ENCODE measurements at regions not wholly inside any gene's neighbourhood (a gene's known extent, or its start where the extent isn't known, plus 50 kb on each side); places are given as distances from the start of the nearest gene placed in this dataset.

DNA sequence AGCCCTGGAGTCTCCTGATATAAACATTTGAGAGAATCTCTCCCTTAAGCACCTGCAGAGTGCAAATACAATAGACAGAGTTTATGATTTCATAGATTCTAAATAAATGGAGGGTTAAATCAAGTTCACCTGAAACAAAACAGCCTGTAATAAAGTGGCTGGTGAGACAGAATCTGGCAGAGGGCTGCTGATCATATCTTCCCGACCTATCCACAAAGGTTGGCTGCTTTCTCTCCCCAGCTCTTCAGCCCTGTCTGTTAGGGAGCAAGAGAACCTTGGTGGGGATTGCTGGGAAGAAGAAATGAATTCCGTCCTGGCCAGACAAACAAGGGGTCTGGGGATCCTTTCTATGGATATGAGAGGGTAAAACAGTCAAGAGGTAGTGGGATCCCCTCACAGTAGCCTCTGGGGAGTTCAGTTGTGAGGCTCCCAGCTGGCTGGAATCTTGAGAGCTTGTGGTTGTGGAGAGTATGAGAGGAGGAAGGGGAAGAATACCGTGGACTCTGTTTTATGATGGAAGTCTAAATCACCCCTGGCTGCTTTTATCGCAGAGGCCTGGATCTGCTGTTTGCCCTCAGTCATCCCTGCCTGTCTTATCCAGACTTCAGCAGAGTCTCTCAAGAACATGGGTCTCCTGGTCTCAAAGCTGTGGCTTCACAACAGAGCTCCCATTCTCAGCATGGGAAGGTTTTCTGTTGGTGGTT lies 451.3 kb downstream of the NTRK3 start:
- DNase-seq = no peak

DNA sequence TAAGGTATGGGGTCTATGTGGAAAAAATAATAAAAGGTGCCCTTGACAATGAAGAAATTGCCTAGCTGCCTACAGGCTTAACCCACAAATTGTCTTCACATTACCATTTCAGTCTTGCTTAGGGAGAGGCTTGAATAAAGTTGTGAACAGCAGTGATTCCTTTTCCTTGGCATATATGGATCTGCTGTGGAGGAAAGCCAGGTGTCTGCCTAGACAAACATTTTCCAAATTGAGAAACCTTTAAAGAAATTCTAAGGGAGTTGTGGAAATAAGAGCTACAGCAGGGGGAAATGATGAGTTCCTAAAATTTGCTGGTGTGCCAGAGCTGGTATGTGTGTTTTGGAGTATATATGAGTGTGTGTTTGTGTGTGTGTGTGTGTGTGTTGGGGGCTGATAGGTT lies 452.1 kb downstream of the NTRK3 start:
- no peak for DNase-seq

DNA sequence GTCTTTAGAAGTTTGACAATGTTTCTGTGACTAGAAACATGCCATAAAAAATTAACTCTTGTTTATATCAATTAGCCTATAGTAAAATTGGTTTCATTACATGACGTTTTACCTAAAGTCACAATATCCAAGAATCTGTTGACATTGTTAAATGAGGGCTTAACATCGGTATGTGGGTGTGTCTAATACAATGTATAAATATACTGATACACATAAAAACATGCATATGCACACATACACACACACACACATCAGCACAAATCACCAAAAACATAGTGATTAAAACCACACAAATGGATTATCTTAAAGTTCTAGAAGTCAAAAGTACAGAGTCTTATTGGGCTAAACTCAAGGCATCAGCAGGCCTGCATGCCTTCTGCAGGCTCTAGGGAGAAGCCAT lies 456.7 kb downstream of the NTRK3 start:
- DNase-seq = no peak

DNA sequence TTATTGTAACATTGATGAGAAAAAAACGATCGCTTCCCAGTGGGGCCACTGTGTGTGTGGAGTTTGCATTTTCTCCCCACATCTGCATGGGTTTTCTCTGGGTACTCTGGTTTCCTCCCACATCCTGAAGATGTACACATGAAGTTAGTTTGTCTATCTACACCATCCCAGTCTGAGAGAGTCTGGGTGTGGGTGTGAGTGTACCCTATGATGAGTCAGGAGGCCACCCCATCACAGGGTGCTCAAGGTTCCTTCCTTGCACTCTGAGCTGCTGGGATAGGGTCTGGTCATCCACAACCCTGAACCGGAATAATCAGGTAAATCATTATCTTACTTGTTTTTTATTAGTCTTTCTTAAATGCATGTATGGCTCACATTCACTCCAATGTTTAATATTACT lies 457.1 kb downstream of the NTRK3 start:
- no peak for DNase-seq

DNA sequence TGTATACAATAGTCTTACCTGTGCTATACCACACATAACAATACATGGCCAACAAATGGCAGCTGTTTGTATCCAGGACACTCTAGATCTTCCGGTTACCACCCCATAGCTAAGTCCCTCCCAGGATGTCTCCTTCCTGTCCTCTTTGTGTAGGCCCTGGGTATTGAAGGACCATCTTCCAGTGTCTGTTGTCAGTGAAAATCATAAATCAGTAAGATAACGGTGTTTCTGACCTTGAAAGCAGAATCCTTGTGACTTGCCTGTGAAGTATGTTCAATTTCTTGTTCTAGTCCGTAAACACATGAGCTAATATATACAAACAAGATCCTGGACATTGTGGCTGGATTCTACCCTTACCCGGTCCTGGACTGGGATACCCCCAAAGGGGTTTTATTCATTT lies 462.8 kb downstream of the NTRK3 start:
- no peak for DNase-seq

DNA sequence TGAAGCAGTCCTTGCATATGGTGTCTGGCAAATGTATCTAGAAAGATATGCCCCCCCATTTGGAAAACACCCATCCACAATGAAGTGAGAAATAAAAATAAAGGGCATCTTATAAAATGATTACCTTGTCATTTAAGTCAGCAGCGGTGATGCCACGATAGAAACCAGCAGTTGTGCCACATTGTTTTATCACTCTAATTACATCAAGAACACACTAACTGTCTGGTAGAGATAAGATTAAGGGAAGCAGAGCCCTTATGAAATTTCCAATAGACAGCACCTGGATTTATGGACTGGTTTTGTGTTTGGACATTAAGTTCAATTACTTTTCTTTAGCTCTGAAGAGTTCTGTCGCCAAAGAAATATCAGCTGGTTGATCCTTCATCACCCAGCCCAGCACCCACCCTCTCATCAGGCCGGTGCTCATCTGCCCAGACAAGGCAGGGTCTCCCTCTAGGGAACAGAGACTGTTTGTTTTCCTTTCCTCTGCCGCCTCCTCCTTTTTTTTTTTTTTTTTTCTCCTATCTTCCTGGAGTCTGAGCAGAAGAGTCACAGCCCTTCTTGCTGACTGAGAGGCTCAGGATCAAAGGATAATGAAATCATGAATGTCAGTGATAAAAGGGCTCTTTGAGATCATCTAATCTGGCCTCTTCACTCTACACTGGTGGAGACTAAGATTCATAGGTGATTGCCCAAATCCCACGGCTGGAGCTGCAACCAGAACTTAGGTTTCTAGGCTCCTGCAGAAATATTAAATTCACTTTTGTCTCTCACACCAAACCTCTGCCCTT lies 464.1 kb downstream of the NTRK3 start:
- DNase-seq = no peak

DNA sequence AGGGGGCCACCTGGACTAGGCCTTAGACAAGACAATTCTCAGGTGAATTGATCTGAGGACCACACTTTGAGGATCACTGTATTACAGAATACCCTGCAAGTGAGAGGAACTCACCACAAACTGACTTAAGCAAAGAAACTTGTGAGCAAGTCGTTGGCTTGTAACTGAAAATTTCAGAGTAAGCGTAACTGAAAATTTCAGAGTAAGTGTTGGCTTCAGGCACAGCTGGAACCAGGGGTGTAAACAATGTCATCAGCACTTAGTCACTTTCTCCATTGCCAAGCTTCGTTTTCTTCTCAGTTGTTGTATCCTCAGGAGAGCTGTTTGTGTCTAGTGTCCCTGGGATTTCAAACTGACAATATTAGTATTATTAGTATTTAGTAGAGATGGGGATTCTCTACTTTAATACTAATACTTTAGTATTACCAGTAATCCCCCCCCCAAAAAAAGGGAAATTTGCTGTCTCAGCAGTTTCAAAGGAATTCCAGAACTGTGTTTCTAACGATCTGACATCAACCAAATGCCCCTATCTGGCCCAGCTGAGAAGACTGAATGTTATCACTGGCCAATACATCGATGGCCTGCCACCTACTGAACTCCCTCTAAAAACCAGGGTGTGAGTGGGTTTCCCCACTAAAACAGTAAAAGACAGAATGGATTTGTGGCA lies 474.4 kb downstream of the NTRK3 start:
- no peak for DNase-seq

DNA sequence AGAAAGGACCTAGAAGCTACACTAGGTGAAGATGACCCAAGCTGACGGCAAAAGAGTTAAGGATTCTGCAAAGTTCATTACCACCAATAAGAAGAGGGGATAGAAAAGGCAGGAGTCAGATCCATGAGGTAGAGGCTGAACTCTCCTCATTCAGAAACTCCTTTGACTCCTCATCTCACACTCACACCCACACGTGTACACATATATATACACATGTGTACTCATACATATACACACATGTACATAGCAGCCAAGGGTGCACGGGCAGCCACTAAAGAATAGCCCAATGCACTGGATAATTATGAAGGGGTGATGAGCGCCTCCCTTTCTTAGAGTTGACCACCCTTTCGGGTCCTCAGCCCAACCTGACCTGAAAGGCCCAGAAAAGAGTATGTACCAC lies 476.8 kb downstream of the NTRK3 start:
- DNase-seq = no peak

DNA sequence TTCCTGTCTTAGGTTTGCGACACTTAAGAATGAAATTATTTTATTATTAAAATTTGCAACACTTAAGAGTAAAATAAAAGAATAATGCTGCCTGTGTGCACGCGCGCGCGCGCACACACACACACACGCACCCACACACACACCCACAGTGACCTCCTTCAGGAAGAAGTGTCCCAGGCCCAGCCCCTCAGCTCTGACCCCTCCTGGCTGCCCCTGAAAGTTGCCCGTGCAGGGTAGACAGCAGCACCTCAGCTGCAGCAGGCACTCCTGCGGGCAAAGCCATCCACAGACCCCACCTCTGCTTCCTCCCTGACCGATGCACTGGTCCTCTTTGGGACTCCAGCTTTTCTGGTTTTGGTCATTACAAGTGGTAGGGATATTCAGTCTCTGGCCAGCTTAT lies 478.2 kb downstream of the NTRK3 start:
- no peak for DNase-seq

DNA sequence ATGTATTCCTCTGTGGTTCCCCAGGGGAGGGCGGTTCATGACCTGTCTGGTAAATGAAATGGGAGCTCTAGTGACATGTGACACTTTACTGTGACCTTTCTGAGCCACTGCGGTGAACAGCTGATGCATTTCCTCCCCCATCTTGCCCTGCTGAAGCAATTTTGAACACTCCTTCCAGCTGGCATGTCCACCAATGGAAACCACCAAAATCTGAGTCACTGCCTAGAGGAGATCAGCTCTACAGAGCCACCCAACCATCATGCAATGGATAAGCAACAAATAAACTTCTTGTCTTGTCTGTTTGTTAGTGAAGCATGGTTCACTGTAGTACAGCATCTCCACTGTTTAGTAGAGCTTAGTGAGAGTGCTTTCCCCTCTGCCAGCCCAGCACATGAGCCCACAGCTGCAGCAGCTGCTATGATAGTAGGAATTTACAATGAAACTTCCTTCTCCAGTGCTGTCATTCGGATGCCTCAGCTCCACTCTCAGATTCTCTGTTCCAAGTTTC lies 479.4 kb downstream of the NTRK3 start:
- DNase-seq = no peak

DNA sequence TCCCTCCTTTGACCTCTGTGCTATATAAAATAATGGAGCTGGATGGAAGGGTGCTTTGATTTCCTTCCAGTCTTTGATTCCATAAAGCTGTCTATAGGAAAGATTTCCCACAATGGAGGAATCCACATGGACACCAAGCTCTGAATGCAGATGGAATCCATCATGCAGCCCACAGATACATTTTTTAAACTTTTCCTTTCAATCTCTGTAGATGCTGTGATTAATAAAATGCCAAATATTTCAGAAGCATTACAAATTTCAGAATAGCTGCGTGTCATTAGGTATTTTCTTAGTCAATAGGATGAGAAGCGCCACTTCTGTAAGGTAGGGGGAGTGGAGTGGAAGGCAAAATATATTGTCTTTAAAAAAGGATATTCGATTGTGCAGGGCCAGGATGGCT lies 489.0 kb downstream of the NTRK3 start:
- no peak for DNase-seq

DNA sequence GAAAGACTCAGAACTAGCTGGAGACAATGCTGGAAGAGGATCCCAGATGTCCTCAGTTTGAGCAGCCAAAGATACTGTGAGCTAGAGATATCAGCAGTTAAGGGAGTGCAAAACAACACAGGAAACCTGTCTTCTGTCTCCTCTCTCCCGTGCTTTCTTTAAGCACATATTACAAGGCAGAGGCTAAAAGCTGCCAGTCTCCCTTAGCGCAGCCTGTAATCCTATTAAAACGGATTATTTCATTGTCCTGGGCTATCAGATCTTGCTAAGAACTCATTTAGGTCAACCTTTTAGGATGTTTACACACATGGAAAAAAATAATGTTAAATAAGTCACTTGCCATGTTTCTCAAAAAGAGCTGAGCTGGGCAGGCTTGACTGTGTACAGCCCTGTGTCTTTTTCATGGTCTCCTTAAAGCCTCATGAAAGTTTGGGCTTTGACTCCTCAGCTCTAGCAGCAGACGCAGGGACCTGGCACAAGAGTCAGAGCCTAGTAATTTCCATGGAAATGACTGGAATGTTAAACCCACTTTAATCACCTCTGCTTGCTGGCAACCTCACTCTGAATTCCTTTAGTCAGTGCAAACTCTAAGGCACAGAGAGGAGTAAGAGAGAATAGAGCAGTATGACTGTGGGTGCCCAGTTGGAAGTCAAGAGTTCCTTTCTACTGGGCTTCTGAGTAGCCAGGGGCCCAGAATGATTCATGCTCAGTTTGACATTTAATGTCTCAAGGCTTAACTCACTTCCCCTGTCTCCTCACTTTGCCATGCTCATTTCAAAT lies 491.9 kb downstream of the NTRK3 start:
- DNase-seq = no peak

DNA sequence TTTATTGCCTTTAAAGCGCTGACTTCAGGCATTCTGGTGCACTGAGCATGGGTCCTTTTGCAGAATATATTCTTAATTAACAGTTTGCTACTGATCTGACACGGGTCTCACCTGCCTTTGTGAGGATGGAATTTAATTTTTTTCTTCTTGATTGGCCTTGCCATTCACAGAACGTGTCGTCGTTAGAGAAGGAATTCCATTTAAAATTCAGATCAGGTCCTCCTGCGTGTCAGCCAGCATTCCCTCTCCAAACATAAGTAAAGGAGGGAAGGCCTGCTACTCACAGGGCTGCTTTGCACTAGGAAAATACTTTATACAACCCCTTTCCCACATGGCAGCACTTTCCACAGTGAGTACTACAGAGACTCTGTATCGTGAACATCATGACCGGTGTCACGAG lies 492.7 kb downstream of the NTRK3 start:
- no peak for DNase-seq

DNA sequence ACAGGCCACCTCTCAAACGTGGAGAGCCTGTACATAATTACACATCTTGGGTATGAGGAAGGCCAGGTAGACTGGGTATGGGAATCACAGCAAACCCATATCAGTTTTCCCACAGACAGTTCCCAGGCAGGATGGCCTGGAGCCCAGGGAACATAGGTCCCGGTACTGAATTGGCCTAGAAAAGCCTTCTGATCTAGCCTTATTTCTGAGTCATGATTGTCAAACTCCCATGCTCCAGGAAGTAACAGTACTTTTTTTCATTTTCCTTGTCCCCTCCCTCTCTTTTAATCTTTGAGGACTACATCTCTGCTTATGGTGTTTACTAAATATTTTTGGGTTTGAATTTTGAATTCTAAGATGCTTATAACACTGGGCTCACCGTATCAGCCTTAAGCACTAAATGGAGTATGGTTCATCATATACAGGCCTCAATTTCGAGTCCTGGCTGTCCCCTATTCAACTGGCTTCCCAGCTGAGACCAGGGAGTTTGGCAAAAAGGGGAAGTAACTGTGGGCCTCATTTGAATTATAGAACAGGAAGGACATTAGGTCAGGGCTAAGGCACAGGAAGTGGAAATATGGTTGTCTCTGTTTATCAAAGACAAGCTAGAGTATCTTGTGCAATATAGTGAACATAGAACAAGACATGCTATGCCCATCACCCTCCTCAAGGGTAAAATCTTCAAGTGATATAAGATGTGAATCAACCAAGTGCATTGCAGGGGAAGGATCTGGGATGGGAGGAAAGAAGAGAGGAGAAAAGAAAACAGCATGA lies 494.6 kb downstream of the NTRK3 start:
- DNase-seq = no peak

DNA sequence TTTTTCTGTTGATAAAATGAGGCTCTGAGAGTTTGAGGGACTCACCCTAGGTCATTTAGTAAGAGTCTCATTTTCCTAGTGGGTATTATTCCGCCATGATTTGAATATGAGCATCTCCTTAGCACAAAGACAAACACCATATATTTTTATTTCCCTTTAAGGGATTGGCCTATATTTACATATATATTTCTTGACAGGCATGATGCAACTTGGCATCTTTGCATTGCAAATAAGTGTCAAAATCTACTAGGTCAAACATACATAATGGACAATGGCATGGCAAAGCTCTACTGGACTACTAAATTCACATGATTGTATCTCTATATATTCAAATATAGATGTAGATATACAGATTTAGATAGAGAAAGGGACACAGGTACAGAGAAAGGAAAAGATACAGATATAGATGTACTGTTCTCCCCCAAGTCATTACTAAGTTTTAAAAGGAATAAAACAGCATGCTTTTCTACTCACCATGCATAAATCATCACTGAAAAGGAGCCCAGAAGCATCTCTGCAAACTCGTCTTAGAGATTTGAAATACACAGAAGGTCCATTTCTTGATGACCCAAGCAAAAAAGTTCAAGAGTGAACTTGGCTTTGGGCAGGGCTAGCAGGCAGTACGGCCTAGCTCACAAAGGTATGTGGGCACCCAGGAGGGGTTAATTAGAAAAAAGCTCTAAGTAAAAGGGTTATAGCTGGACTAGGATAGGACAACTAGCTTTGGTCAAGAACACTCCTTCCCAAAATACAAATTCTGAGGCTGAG lies 495.8 kb downstream of the NTRK3 start:
- DNase-seq = no peak

DNA sequence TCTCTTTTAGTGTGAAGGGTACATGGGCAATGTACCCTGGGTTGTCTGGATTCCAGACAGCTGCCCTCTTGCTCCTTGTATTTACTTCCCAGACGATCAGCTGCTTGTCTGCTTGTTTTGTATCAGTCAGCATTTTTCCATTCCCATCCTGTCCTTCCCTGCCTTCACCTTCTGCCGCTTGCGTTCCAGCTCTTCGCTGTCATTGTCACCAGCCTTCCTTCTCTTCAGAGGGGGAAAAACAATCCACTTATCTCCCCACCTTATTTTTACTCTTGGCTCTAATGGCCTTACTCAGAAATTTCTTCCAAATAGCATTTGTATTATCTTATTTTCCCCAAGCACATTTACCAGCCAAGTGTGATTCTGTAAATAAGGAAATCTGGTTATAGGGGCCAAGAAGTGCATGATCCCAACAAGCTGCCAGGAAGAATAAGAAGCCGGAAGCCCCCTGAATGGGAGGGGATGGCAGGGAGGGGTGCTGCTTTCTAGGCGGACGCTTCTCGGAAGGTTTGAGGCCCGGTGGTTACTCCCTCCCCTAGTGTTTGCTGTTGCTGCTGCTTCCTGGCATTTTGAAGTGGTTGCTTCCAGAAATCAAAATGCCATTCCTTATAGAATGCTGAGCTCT lies 497.6 kb downstream of the NTRK3 start:
- DNase-seq = no peak

DNA sequence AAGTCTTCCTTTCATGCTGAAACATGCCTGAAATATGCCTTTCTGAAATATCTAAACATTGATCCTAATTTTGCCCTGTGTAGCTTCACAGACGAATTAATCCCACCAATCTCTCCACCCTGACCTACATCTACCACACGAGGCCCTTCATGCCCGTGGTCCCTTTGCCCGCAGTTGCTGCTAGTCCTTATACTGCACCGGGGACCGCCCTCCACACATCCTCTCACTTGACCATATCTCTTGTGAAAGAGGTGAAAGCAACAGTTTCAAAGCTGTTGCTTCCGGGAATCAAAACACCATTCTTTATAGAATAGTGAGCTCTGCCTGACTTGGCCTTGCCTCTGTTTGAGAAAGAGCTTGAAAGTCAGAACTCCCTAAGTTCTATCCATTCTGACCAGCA lies 499.5 kb downstream of the NTRK3 start:
- DNase-seq = no peak

DNA sequence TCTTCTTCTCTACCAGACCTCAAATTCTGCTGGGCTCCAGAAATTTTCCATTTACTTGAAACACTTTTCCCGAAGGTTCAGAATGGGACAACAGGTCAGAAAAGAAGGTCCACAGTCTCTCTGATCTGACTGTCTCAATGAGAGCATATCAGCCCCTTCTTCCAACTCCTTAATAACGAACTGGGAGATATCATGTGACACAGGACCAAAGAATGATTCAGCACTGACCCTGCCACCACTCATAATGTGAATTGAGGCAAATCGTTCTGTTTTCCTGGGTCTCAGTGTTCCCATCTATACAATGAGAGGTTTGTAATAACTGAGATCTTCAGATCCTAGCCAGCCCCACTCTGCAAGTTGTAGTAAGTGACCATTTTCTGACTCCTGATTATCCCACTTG lies 500.5 kb downstream of the NTRK3 start:
- no peak for DNase-seq

DNA sequence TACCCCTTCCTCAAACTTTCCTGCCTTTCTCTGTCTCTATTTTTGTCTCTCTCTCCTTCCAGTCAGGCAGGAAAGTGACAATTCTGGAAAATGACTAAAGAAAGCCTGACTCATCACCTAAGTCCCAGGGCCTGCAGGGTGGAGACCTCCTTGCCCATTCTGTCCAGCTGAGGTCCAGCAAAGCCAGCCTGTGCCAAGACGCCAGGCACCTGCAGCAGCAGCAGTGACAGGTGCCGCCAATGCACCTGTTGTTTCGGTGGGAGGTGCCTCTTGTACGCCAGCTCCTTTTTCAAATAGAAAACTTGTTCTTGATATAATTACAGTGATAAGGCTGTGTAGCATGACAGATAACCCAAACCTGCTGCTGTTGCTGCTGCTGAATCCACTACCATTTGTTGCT lies 501.3 kb downstream of the NTRK3 start:
- no peak for DNase-seq

DNA sequence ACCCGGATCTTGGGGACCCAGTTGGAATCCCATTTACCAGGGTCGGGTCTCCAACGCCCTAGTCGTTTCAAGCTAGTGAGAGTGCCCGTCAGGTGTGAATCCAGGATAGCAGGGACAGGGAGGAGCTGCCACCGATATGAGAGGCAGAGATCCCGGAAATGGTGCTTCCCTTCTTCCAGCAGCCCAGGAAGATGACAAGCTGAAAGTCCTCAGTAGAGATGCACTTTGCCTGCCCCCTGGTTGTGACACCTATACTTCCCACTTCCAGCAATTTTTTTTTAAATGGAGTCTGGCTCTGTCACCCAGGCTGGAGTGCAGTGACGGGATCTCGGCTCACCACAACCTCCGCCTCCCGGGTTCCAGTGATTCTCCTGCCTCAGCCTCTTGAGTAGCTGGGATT lies 503.0 kb downstream of the NTRK3 start:
- DNase-seq = no peak

All from cerebellar nuclear complex (tissue), 1 donor.